ENCODE measurements at regions not wholly inside any gene's neighbourhood (a gene's known extent, or its start where the extent isn't known, plus 50 kb on each side); places are given as distances from the start of the nearest gene placed in this dataset.
"Not testable (repeated sequence)": the region's sequence is repeated elsewhere in the genome, so short reads cannot be mapped to it uniquely, and the experiment has no call there.

DNA sequence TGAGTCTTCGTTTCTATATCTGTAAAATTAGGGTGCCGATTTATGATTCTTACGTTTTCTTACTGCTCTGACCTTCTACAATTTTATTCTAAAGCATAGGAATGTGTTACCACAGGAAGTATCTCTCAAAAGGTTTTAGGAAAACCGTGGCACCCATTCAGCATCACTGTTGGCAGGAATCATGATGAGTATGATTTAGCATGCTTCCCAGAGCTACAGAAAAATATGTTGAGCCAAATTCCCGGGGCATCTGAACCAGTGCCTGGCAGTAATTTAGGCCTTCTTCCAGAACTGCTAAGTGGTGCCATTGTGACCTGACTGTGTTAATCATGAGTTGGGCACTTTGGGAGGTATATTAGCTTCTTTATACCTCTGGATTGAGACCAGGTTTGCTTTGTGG, 605.0 kb upstream of the RAG2 start:
- no peak for DNase-seq (ENCODE audit: low read depth, low spot score)

- no peak for DNase-seq (ENCODE audit: low read depth, low spot score)
These were observed 601.0 kb upstream of the RAG2 start for GRCh38 chr11:37199082-37199481.

- DNase-seq (ENCODE audit: low read depth, low spot score) = no peak
These were observed 586.3 kb upstream of the RAG2 start for GRCh38 chr11:37184326-37184725.

DNA sequence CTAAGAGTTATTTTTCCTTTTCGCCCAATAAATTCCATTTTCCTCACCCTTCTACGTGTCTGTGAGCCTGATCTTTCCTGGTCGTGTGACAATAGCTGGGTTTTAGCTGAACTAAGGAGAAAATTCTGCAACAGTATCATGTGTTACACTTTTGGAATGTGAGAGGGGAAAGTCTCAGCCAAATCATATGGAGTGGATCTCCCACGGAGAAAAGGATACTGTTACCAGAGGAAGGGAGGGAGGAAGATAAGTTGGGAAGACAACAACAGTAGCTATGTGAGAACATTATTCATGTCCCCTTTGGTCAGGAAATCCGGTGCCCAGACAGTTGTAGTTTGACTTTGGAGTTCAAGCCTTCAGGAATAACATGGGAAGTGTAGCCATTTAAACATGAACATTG, 584.0 kb upstream of the RAG2 start:
- DNase-seq (ENCODE audit: low read depth, low spot score) = no peak

DNA sequence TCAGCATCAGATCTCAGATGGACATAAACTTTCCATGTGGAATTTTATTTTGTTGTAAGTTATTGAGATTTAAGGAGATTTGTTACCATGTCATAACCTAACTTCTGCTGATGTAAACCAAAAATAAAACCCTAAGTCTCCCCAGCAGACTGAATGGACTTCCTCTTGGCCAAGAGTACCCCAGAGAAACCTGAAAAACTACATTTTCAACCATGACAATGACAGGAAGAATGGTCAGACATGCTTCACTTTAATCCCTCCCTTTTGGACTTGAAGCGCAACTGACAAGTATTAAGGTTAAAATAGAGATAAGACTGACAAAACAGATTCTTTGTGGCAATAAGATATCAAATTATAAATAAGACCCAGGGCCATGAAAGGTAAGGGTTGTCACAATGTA, 579.7 kb upstream of the RAG2 start:
- no peak for DNase-seq (ENCODE audit: low read depth, low spot score)

DNA sequence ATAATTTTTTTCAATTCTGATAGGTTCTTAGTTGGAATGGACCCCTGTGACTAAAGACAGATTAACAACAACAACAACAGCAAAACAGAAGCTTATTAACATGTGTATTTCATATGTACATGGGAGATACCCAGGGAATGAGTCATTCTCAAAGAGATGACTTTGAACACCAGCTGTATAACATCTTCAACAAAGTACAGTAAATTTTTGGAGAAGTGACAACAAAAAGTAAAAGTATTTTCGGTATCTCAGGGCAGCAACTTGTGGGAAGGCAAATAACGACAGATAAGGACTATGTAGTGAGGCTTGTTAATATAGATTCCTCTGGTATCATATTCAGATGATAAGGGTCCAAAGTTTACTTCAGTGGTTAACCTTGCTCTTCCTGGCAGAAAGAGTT, 573.4 kb upstream of the RAG2 start:
- DNase-seq (ENCODE audit: low read depth, low spot score) = no peak

- no peak for DNase-seq (ENCODE audit: low read depth, low spot score)
These were observed 572.3 kb upstream of the RAG2 start for GRCh38 chr11:37170311-37170710.

DNA sequence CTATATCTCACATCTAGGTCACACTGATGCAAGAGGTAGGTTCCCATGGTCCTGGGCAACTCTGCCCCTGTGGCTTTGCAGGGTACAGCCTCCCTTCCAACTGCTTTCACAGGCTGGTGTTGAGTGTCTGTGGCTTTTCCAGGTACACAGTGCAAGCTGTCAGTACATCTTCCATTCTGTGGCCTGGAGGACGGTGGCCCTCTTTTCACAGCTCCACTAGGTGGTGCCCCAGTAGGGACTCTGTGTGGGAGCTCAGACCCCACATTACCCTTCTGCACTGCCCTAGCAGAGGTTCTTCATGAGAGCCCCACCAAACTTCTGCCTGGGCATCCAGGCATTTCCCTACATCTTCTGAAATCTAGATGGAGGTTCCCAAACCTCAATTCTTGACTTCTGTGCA, 547.4 kb upstream of the RAG2 start:
- not testable (repeated sequence) for DNase-seq (ENCODE audit: low read depth, low spot score)

GRCh38 chr11:37142591-37142990, 544.6 kb upstream of the RAG2 start:
- DNase-seq (ENCODE audit: low read depth, low spot score) = no peak

DNA sequence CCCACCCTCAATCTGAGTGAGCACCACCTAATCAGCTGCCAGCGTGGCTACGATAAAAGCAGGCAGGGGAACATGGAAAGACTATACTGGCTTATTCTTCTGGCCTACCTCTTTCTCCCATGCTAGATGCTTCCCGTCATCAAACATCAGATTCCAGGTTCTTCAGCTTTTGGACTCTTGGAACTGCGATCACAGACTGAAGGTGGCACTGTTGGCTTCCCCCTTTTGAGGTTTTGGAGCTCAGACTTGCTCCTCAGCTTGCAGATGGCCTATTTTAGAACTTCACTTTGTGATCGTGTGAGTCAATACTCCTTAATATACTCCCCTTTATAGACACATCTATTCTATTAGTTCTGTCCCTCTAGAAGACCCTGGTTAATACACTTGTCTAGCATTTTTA, 543.7 kb upstream of the RAG2 start:
- no peak for DNase-seq (ENCODE audit: low read depth, low spot score)

DNA sequence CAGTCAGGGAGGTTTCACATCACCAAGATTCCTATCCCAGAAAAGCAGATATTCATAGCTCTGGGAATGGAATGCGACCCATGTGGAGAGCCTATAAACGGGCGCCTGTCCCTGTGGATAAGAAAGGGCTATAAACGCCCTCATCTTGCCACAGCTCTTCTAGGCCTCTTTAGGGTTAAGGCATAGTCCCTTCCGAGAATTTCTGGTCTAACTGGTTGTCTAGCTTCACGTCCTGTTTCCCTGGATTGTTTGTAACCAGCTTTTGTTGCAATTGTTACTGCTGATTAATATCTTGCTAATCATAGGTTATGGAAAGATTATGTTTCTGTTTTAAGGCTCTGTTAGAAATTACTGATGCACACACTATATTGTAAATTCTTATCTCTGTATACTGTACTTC, 537.6 kb upstream of the RAG2 start:
- DNase-seq (ENCODE audit: low read depth, low spot score) = not testable (repeated sequence)

DNA sequence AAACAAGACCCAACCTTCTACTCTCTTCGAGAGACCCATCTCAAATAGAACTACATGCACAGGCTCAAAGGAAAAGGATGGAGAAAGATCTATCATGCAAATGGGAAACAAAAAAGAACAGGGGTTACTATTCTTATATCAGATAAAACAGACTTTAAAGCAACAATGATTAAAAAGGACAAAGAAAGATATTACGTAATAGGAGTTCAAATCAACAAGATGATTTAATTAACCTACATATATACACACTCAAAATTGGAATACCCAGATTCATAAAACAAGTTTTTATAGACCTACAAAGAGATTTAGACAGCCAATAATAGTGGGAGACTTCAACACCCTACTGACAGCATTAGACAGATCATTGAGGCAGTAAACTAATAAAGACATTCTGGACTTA, 536.6 kb upstream of the RAG2 start:
- DNase-seq (ENCODE audit: low read depth, low spot score) = no peak

- DNase-seq (ENCODE audit: low read depth, low spot score) = no peak
These were observed 526.3 kb upstream of the RAG2 start for GRCh38 chr11:37124384-37124783.

- no peak for DNase-seq (ENCODE audit: low read depth, low spot score)
These were observed 517.9 kb upstream of the RAG2 start for GRCh38 chr11:37115963-37116362.

DNA sequence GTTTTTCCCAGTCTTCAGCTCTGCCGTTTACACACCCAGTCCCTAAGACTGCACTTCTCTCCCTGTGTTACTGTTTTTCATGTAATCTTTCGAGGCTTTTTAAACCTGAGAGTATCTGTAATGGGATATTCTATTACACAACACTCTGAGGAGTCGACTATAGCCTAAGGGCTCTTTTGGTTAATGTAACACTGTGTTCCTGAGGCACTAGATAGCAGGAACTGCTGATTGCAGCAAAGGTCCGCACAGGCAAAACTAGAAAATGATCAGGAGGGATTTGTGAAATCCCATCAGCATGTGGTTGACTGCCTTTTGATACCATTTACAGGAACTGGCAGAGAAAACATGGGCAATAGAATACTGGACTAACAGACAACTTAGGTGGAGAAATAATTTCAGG, 512.3 kb upstream of the RAG2 start:
- no peak for DNase-seq (ENCODE audit: low read depth, low spot score)

DNA sequence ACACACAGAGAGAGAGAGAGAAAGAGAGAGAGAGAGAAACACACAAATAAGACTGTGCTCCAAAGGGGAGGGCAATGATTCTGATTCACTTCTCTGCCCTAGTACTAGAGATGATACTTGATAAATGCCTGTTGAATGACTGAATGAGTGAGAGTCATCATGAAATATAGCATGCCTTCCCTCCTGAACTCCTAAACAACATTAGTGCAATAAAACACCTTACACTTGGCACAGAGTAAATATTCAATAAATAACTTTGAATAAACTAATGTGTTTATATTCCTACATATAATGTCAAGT, 511.2 kb upstream of the RAG2 start:
- DNase-seq (ENCODE audit: low read depth, low spot score) = no peak

DNA sequence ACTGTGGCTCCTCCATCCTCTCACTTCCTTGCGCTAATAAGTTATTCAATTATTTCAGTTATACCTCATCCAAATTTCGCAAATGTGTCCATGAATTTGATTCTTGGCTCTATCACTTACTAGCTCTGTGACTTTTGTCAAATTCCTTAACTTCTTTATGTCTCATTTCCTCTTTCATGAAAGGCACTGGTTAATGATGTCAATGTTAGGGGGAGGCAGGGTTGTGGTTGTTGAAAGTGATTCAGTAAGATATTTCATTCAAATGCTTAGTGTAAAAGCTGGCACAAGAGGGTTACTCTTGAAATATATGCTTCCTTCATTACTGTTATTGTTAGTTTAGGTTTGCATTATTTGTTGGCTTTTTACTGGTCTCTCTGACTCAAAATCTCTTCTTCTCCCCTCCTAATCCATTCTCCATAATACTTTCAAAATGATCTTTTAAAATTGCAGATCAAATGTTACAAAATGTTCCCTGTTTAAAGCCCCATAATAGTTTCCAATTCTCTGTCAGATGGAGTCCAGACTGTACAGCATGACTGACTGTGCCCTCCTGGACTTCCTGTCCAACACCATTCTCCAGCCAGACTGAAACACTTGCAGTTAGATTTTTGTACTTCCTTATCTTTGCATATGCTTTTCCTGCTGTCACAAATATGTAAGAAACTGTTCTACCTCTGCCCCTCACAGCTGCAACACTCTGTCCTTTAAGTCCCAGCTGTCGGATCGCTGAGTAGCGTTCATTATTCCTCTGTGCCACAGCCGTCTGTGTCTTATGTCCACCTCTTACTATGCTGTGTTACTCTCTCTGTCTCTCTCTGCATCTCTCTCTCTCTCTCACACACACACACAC, 510.6 kb upstream of the RAG2 start:
- no peak for DNase-seq (ENCODE audit: low read depth, low spot score)

GRCh38 chr11:37107831-37108230, 509.8 kb upstream of the RAG2 start:
- no peak for DNase-seq (ENCODE audit: low read depth, low spot score)

GRCh38 chr11:37107415-37107814, 509.4 kb upstream of the RAG2 start:
- DNase-seq (ENCODE audit: low read depth, low spot score) = no peak

DNA sequence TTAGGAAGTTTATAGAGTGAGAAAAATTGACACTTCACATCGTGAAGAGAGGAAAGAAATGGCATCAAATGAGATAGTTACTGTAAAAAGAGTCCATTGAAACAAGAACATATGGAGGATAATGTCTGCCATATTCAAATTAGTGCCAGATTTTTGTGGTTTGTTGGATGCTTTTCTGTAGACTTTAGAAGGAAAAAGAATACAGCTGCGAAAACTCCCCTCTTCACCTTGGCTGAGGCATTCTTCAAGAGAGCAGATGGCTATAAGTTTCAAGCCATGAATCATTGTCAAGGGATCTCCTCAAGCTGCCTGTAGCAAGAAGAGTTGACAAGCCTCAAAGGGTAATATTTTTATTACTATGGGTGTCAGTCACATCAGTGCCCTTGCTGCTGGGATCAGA, 507.4 kb upstream of the RAG2 start:
- no peak for DNase-seq (ENCODE audit: low read depth, low spot score)

DNA sequence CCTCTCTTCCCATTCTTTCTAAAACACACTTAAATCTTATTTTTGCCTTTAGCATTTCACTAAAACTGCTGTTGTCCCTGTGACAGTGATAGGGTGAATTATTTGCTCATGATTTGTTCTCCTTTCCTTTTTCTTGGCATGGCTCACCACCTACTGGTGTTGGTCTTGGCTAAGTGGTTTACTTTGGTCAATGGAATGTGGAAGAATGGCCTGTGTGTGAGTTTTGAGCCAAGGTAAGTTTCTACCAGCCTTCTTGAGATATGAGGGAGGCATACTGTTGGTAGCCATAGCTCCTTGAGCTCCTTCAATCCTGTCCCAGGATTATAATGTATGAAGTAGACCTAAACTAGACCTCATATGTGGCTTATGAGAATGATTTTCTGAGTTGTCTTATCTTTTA, 506.3 kb upstream of the RAG2 start:
- no peak for DNase-seq (ENCODE audit: low read depth, low spot score)

- no peak for DNase-seq (ENCODE audit: low read depth, low spot score)
These were observed 502.0 kb upstream of the RAG2 start for GRCh38 chr11:37100008-37100407.

GRCh38 chr11:37092487-37092886, 494.5 kb upstream of the RAG2 start:
- DNase-seq (ENCODE audit: low read depth, low spot score) = no peak

- no peak for DNase-seq (ENCODE audit: low read depth, low spot score)
These were observed 491.4 kb upstream of the RAG2 start for GRCh38 chr11:37089439-37089838.
